ENCODE measurements at regions not wholly inside any gene's neighbourhood (a gene's known extent, or its start where the extent isn't known, plus 50 kb on each side); places are given as distances from the start of the nearest gene placed in this dataset.

- H3K4me3 Mint-ChIP-seq, result no peak overlapping the region
- ATAC-seq, result no peak
- Histone ChIP-seq H3K79me2 (replicated peaks; ENCODE audit: insufficient read depth) (no peaks in the 10 kb centered on the region), H4K20me1 (replicated peaks; ENCODE audit: insufficient read depth) (no peaks in the 10 kb centered on the region), H3K9me2 (ENCODE audit: insufficient read depth) (no peaks in the 10 kb centered on the region), H3K4me3 (no peak overlapping the region), H2AFZ (no peak overlapping the region), H3K27me3 (ENCODE audit: insufficient read depth) (no peaks in the 10 kb centered on the region), H3K4me2 (no peak overlapping the region), H3K4me1 (ENCODE audit: insufficient read depth) (no peaks in the 10 kb centered on the region), H3K27ac (ENCODE audit: low read depth) (no peak overlapping the region), H3F3A (replicated peaks; ENCODE audit: low read depth) (no peaks in the 10 kb centered on the region), H3K36me3 (ENCODE audit: insufficient read depth) (no peaks in the 10 kb centered on the region)
- no peak for DNase-seq (ENCODE audit: low spot score)
- H3K27me3 Mint-ChIP-seq (ENCODE audit: insufficient read depth, low read depth, poor library complexity), result peaks cover 3% of the 10 kb centered on the region
- H3K36me3 Mint-ChIP-seq (ENCODE audit: low read depth), result no peaks in the 10 kb centered on the region
- TF ChIP-seq EZH2phosphoT487 (IDR thresholded peaks at IDR 0.05; ENCODE audit: unreplicated experiment) (no peak), ZNF331 (CRISPR knock-in tag; IDR thresholded peaks at IDR 0.05; ENCODE audit: low read depth) (no peak), EZH2 (IDR thresholded peaks at IDR 0.05; ENCODE audit: low read depth, unreplicated experiment) (no peak), CREB1 (CRISPR knock-in tag; IDR thresholded peaks at IDR 0.05; ENCODE audit: low read depth) (no peak), CTCF (conservative IDR thresholded peaks at IDR 0.05; ENCODE audit: low read depth in 2 of 2) (no peak), JUNB (IDR thresholded peaks at IDR 0.05; ENCODE audit: unreplicated experiment) (no peak), NANOG (IDR thresholded peaks at IDR 0.05; ENCODE audit: borderline replicate concordance) (no peak), ZNF114 (CRISPR knock-in tag; IDR thresholded peaks at IDR 0.05) (no peak), POLR2AphosphoS5 (IDR thresholded peaks at IDR 0.05; ENCODE audit: low read depth) (no peak), STAT1 (IDR thresholded peaks at IDR 0.05; ENCODE audit: unreplicated experiment) (no peak)
- TF ChIP-seq, protein P1, sequence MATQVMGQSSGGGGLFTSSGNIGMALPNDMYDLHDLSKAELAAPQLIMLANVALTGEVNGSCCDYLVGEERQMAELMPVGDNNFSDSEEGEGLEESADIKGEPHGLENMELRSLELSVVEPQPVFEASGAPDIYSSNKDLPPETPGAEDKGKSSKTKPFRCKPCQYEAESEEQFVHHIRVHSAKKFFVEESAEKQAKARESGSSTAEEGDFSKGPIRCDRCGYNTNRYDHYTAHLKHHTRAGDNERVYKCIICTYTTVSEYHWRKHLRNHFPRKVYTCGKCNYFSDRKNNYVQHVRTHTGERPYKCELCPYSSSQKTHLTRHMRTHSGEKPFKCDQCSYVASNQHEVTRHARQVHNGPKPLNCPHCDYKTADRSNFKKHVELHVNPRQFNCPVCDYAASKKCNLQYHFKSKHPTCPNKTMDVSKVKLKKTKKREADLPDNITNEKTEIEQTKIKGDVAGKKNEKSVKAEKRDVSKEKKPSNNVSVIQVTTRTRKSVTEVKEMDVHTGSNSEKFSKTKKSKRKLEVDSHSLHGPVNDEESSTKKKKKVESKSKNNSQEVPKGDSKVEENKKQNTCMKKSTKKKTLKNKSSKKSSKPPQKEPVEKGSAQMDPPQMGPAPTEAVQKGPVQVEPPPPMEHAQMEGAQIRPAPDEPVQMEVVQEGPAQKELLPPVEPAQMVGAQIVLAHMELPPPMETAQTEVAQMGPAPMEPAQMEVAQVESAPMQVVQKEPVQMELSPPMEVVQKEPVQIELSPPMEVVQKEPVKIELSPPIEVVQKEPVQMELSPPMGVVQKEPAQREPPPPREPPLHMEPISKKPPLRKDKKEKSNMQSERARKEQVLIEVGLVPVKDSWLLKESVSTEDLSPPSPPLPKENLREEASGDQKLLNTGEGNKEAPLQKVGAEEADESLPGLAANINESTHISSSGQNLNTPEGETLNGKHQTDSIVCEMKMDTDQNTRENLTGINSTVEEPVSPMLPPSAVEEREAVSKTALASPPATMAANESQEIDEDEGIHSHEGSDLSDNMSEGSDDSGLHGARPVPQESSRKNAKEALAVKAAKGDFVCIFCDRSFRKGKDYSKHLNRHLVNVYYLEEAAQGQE (IDR thresholded peaks at IDR 0.05; ENCODE audit: unreplicated experiment), result no peak
- TF ChIP-seq, protein P2, sequence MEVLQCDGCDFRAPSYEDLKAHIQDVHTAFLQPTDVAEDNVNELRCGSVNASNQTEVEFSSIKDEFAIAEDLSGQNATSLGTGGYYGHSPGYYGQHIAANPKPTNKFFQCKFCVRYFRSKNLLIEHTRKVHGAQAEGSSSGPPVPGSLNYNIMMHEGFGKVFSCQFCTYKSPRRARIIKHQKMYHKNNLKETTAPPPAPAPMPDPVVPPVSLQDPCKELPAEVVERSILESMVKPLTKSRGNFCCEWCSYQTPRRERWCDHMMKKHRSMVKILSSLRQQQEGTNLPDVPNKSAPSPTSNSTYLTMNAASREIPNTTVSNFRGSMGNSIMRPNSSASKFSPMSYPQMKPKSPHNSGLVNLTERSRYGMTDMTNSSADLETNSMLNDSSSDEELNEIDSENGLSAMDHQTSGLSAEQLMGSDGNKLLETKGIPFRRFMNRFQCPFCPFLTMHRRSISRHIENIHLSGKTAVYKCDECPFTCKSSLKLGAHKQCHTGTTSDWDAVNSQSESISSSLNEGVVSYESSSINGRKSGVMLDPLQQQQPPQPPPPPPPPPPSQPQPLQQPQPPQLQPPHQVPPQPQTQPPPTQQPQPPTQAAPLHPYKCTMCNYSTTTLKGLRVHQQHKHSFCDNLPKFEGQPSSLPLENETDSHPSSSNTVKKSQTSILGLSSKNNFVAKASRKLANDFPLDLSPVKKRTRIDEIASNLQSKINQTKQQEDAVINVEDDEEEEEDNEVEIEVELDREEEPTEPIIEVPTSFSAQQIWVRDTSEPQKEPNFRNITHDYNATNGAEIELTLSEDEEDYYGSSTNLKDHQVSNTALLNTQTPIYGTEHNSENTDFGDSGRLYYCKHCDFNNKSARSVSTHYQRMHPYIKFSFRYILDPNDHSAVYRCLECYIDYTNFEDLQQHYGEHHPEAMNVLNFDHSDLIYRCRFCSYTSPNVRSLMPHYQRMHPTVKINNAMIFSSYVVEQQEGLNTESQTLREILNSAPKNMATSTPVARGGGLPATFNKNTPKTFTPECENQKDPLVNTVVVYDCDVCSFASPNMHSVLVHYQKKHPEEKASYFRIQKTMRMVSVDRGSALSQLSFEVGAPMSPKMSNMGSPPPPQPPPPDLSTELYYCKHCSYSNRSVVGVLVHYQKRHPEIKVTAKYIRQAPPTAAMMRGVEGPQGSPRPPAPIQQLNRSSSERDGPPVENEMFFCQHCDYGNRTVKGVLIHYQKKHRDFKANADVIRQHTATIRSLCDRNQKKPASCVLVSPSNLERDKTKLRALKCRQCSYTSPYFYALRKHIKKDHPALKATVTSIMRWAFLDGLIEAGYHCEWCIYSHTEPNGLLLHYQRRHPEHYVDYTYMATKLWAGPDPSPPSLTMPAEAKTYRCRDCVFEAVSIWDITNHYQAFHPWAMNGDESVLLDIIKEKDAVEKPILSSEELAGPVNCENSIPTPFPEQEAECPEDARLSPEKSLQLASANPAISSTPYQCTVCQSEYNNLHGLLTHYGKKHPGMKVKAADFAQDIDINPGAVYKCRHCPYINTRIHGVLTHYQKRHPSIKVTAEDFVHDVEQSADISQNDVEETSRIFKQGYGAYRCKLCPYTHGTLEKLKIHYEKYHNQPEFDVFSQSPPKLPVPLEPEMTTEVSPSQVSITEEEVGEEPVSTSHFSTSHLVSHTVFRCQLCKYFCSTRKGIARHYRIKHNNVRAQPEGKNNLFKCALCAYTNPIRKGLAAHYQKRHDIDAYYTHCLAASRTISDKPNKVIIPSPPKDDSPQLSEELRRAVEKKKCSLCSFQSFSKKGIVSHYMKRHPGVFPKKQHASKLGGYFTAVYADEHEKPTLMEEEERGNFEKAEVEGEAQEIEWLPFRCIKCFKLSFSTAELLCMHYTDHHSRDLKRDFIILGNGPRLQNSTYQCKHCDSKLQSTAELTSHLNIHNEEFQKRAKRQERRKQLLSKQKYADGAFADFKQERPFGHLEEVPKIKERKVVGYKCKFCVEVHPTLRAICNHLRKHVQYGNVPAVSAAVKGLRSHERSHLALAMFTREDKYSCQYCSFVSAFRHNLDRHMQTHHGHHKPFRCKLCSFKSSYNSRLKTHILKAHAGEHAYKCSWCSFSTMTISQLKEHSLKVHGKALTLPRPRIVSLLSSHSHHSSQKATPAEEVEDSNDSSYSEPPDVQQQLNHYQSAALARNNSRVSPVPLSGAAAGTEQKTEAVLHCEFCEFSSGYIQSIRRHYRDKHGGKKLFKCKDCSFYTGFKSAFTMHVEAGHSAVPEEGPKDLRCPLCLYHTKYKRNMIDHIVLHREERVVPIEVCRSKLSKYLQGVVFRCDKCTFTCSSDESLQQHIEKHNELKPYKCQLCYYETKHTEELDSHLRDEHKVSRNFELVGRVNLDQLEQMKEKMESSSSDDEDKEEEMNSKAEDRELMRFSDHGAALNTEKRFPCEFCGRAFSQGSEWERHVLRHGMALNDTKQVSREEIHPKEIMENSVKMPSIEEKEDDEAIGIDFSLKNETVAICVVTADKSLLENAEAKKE (CRISPR knock-in tag; IDR thresholded peaks at IDR 0.05), result no peak
- TF ChIP-seq, protein P3, sequence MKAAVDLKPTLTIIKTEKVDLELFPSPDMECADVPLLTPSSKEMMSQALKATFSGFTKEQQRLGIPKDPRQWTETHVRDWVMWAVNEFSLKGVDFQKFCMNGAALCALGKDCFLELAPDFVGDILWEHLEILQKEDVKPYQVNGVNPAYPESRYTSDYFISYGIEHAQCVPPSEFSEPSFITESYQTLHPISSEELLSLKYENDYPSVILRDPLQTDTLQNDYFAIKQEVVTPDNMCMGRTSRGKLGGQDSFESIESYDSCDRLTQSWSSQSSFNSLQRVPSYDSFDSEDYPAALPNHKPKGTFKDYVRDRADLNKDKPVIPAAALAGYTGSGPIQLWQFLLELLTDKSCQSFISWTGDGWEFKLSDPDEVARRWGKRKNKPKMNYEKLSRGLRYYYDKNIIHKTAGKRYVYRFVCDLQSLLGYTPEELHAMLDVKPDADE (IDR thresholded peaks at IDR 0.05), result no peak
- H3K4me1 Mint-ChIP-seq, result peaks cover 4% of the 10 kb centered on the region; the same call in 1 of the 3 replicates
- no peaks in the 10 kb centered on the region for H3K9me3 Mint-ChIP-seq
- H3K27ac Mint-ChIP-seq, result no peak overlapping the region
These were observed 205.1 kb downstream of the ARL4C start for GRCh38 chr2:234291765-234292204.
